Hepatocyte (in vitro differentiated cells): ENCODE measurements at regions not wholly inside any gene's neighbourhood (a gene's known extent, or its start where the extent isn't known, plus 50 kb on each side); places are given as distances from the start of the nearest gene placed in this dataset.

Source experiments
- DNase-seq: peaks from one replicate; pipeline ENCODE4 v3.0.0-alpha.2; 2016; ENCODE audit warnings: low spot score
- H2AFZ ChIP-seq: fragments of 200-600 bp; sonication (generic); 2 replicates; pipeline ENCODE4 v1.6.0; 2016; ENCODE audit warnings: antibody characterized with exemption, mild to moderate bottlenecking
- H3K27ac ChIP-seq: fragments of 200-600 bp; sonication (generic); 2 replicates; pipeline ENCODE4 v1.5.1; 2016; ENCODE audit warnings: mild to moderate bottlenecking
- H3K27me3 ChIP-seq: fragments of 200-600 bp; sonication (generic); 2 replicates; pipeline ENCODE4 v1.6.1; 2016
- H3K36me3 ChIP-seq: fragments of 200-600 bp; sonication (generic); replicated peaks from 2 replicates; pipeline ENCODE4 v1.5.1; 2016; ENCODE audit warnings: low read depth; ENCODE audit not compliant: insufficient read depth
- H3K4me1 ChIP-seq: fragments of 200-600 bp; sonication (generic); 2 replicates; pipeline ENCODE4 v1.5.1; 2016; ENCODE audit warnings: mild to moderate bottlenecking, moderate library complexity; ENCODE audit not compliant: insufficient read depth
- H3K4me2 ChIP-seq: fragments of 200-600 bp; sonication (generic); 2 replicates; pipeline ENCODE4 v1.6.0; 2016
- H3K4me3 ChIP-seq: fragments of 200-600 bp; sonication (generic); 2 replicates; pipeline ENCODE4 v1.5.1; 2016; ENCODE audit warnings: mild to moderate bottlenecking
- H3K79me2 ChIP-seq: fragments of 200-600 bp; sonication (generic); 2 replicates; pipeline ENCODE4 v1.6.0; 2017; ENCODE audit warnings: mild to moderate bottlenecking
- H3K9me2 ChIP-seq: fragments of 200-600 bp; sonication (generic); replicated peaks from 2 replicates; pipeline ENCODE4 v1.6.0; 2017; ENCODE audit warnings: mild to moderate bottlenecking; ENCODE audit not compliant: insufficient read depth
- H3K9me3 ChIP-seq: fragments of 200-600 bp; sonication (generic); 2 replicates; pipeline ENCODE4 v1.5.1; 2016; ENCODE audit warnings: low read depth, mild to moderate bottlenecking
- H4K20me1 ChIP-seq: fragments of 200-600 bp; sonication (generic); 2 replicates; pipeline ENCODE4 v1.6.0; 2016; ENCODE audit warnings: mild to moderate bottlenecking; ENCODE audit not compliant: insufficient read depth, poor library complexity, severe bottlenecking
- CTCF ChIP-seq: fragments of 200-600 bp; sonication (generic); IDR thresholded peaks from 2 replicates; pipeline ENCODE4 v1.5.1; 2016; ENCODE audit warnings: antibody characterized with exemption, mild to moderate bottlenecking; ENCODE audit not compliant: poor library complexity
- EZH2 ChIP-seq: fragments of 200-600 bp; sonication (generic); IDR thresholded peaks from 2 replicates; pipeline ENCODE4 v1.6.1; 2016; ENCODE audit warnings: antibody characterized with exemption, mild to moderate bottlenecking, borderline replicate concordance
- EZH2phosphoT487 ChIP-seq: fragments of 200-600 bp; sonication (generic); IDR thresholded peaks from one replicate; pipeline ENCODE4 v1.6.1; 2018; ENCODE audit warnings: antibody characterized with exemption, mild to moderate bottlenecking, low read depth, moderate library complexity; ENCODE audit not compliant: unreplicated experiment, severe bottlenecking
- WGBS: methylation state at CpG from one replicate; pipeline ENCODE4 v1.1.6; 2016; ENCODE audit warnings: low lambda C conversion rate; ENCODE audit errors: missing lambda C conversion rate; 5-methylcytosine and 5-hydroxymethylcytosine counted together

GRCh38 chr13:111394211-111394922, 73.9 kb downstream of the TEX29 start:
- Histone ChIP-seq H3K9me2 (no peaks in the 10 kb centered on the region), H3K27me3 (no peaks in the 10 kb centered on the region), H3K4me2 (no peak overlapping the region), H3K4me1 (peaks cover 13% of the 10 kb centered on the region), H3K36me3 (no peaks in the 10 kb centered on the region), H3K4me3 (no peak overlapping the region), H3K27ac (no peak overlapping the region), H3K9me3 (no peaks in the 10 kb centered on the region), H2AFZ (no peak overlapping the region), H3K79me2 (no peaks in the 10 kb centered on the region), H4K20me1 (no peaks in the 10 kb centered on the region)
- 91% methylated on average over 14 of the region's 14 CpGs for WGBS
- no peak for TF ChIP-seq EZH2
- TF ChIP-seq EZH2phosphoT487, result no peak
- TF ChIP-seq CTCF, result no peak
- no peak for DNase-seq

- H4K20me1 ChIP-seq, result no peaks in the 10 kb centered on the region
- H3K9me2 ChIP-seq, result no peaks in the 10 kb centered on the region
- WGBS, result 96% methylated on average over 9 of the region's 9 CpGs
- peaks cover 13% of the 10 kb centered on the region for H3K4me1 ChIP-seq
- TF ChIP-seq EZH2phosphoT487 (no peak), CTCF (no peak), EZH2 (no peak)
- H3K27me3 ChIP-seq, result no peaks in the 10 kb centered on the region
- no peaks in the 10 kb centered on the region for H3K79me2 ChIP-seq
- no peaks in the 10 kb centered on the region for H3K9me3 ChIP-seq
- H3K36me3 ChIP-seq, result no peaks in the 10 kb centered on the region
- no peak for DNase-seq
- no peak overlapping the region for H3K27ac ChIP-seq
- no peak overlapping the region for H2AFZ ChIP-seq
- no peak overlapping the region for H3K4me3 ChIP-seq
- no peak overlapping the region for H3K4me2 ChIP-seq
Observed at GRCh38 chr13:111395511-111396393, 75.3 kb downstream of the TEX29 start.

- Histone ChIP-seq H3K27ac (no peak overlapping the region), H4K20me1 (no peaks in the 10 kb centered on the region), H3K36me3 (no peaks in the 10 kb centered on the region), H3K4me1 (peaks cover 13% of the 10 kb centered on the region), H3K9me2 (no peaks in the 10 kb centered on the region), H3K9me3 (no peaks in the 10 kb centered on the region), H2AFZ (no peak overlapping the region), H3K27me3 (no peaks in the 10 kb centered on the region), H3K4me2 (no peak overlapping the region), H3K79me2 (no peaks in the 10 kb centered on the region), H3K4me3 (no peak overlapping the region)
- TF ChIP-seq EZH2 (no peak), EZH2phosphoT487 (no peak), CTCF (no peak)
- WGBS, result 91% methylated on average over 12 of the region's 12 CpGs
- DNase-seq, result no peak
Observed at GRCh38 chr13:111396457-111396856, 76.0 kb downstream of the TEX29 start.
